HG03097 (cell line): ENCODE measurements at regions not wholly inside any gene's neighbourhood (a gene's known extent, or its start where the extent isn't known, plus 50 kb on each side); places are given as distances from the start of the nearest gene placed in this dataset.
"Not testable (repeated sequence)": the region's sequence is repeated elsewhere in the genome, so short reads cannot be mapped to it uniquely, and the experiment has no call there.

ENCODE experiments used
- ATAC-seq: cut with Tn5 transposase; IDR thresholded peaks from one replicate; pipeline ENCODE4 v1.9.1; 2021; ENCODE audit not compliant: unreplicated experiment, low FRiP score

DNA sequence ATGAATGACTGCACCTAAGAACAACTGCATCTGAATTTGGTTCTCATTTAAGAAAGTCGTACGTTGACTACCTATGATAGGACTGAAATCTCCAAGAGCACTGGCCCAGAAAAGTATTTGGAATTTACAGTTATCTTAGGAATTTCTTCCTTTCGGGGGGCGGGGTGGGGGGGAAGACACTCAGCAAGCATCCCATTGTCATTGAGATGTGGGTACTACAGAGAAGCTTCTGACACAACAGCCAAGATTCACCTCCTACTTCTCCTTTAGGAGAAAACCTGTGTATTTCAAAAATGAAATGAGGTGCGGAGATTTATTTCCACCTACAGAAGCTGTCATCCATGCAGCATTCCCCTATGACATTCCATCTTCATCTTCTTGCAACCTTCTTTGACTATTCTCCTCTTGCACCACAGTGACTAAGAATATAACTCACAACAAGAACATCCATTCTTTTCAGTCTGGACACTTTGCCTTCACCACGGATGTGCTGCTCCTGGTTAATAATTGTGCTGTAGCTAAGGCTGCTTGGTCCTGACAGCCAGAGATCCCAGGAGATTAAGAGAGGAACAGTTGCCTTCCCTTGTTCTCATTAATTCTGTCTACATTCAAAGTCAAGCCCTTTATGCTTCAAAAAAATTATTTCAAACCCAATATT lies 98.4 kb upstream of the FRMD4A start:
- no peak for ATAC-seq

DNA sequence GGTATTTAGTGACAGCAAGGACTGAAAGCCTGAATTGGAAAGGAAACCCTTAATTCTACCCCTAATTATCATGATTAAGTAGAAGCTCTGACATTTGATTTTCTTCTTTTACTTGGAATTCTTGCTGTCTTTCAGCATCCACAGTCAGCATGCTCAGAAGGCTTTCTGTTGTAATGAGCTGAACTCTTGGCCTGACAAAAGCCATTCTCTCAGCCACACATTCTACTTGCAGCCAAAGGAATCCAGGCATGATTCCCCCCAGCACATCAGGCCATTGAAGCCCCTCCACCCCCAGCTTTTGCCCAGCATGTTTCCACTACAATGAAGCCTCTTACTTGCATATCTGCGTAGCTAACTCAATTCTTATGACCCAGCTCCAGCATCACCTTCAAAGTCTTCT lies 94.3 kb upstream of the FRMD4A start:
- ATAC-seq: no peak

DNA sequence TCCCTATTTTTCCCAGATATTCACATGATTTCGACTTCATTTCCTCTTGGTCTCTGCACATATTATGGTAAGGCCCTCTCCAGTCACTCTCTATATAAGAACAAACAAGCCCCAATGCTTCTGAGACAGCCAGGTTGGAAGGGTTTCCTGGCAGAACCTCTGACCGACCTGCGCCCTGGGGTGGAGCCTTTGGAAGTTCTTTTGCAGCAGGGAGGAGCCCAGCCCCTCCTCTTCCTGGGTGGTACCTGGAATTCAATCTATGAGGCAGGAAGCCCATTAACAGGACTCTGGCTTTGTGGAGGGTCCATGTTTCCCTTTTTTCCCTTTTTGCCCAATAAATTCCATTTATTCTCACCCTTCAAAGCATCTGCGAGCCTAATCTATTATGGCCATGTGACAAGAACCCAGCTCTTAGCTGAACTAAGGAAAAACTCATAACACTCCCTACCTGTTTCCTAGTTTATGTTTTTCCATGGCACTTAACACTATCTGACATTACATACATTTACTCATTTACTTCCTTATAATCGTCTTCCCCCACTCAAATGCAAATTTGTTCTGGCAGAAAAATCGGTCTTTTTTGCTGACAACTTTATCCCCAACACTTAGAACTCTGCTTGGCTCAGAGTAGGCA lies 92.5 kb upstream of the FRMD4A start:
- no peak for ATAC-seq

DNA sequence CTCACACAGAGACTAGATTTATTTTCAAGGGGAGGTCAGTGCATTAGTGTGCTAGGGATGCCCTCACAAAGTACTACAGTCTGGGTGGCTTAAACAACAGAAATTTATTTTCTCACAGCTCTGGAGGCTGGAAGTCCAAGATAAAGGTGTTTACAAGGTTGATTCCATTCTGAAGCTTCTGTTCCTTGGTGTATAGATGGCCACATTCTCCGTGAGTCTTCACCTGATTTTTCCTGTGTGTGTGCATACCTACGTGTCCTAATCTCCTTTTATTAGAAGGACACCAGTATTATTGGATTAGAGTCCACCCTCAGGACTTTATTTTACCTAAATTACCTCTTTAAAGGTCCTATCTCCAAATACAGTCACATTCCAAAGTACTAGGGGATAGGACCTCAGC lies 91.7 kb upstream of the FRMD4A start:
- ATAC-seq: no peak

DNA sequence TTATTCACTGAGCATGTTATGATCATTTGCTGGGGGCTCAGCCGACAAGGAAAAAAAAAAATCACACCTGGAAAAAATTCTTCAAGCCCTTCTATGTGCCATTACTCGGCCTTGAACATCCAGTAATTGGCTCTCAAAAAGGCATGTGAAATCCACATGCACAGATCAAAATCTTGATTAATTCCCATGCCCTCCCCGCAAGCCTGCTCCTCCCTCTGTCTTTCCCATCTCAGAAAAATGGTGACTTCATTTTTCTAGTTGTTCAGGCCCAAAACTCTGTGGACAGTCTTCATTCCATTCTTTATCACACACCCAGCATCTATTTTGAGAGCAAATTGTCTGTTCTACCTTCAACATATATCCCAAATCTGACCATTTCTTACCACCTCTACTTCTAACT lies 91.2 kb upstream of the FRMD4A start:
- no peak for ATAC-seq

DNA sequence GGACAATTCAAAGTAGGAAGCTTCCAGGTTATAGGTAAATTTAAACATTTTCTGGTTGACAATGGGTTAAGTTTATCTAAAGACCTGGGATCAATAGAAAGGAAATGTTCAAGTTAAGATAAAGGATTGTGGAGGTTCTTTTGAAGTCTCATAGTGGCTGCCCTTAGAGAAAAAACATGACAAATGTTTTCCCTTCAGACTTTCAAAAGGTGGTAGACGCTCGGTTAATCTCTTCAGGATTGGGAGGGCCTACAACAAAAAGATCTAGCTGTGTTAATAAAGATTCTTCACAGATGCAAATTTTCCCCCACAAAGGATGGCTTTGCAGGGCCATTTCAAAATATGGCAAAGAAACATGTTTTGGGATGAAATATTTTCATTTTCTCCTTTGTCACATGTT lies 86.6 kb upstream of the FRMD4A start:
- ATAC-seq: not testable (repeated sequence)

DNA sequence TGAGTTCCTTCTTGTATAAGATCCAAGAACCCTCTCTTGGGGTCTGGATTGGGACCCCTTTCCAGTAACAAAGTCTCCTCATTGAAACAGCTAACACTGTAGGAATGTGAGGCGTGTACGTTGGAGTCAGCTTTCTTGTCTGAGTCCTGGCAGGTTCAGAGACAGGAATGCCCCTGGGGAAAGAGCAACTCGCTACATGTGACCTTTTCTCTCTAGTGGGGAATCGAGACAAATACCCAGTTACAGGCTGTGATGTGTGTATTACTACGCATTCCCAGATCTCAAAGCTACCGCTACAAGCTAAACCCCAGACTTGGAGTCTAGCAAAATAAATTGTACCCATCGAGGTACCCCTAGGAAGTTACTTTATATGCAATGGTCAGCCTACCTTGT lies 85.6 kb upstream of the FRMD4A start:
- ATAC-seq: no peak

DNA sequence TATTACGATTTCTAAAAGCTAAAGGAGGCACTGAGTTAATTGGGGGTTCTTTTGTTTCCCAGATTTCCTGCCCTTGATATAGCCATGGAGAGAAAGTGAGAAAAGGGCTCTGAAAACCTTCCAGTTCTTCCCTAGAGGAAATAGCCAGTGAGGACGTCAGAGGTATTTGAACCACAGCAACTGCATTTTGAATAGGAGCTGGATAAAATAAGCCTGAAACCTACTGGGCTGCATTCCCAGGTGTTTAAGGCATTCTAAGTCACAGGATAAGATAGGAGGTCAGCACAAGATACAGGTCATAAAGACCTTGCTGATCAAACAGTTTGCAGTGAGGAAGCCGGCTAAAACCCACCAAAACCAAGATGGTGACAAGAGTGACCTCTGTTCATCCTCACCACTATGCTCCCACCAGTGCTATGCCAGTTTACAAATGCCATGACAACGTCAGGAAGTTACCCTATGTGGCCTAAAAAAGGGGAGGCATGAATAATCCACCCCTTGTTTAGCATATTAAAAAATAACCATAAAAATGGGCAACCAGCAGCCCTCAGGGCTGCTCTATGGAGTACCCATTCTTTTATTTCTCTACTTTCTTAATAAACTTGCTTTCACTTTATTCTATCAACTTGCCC lies 85.1 kb upstream of the FRMD4A start:
- ATAC-seq: no peak

DNA sequence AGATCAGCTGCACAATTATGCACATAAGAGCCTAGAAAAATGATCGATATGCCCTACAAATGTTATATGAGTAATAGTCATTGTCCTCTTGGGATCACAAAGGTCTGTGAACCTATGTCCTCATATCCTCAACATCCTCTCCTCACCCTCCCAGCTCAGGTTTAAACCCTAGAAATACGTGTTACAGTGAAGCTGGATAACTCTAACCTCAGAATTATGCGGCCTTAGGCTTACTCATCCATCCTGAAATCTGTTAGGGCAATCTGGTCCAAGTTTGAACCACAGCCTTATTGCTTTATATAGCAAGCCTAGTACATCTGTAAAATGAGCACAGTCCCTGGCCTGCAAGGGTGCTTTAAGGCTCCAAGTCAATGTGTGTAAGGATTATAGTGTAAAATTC lies 84.2 kb upstream of the FRMD4A start:
- no peak for ATAC-seq

DNA sequence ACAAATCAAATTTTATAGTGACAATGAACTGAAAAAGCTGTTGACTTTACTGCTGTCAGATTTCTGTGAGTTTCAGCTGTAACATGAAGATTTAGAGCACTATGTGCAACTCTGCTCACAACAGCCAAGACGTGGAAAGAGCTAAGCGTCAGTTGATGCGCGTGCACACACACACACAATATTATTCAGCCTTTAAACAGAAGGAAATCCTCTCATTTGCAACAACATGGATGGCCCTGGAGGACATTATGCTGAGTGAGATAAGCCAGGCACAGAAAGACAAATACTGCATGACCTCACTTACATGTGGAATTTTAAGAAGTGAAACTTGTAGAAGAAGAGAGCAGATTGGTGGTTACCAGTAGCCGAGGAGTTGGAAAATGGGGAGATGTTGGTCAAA lies 82.8 kb upstream of the FRMD4A start:
- no peak for ATAC-seq

DNA sequence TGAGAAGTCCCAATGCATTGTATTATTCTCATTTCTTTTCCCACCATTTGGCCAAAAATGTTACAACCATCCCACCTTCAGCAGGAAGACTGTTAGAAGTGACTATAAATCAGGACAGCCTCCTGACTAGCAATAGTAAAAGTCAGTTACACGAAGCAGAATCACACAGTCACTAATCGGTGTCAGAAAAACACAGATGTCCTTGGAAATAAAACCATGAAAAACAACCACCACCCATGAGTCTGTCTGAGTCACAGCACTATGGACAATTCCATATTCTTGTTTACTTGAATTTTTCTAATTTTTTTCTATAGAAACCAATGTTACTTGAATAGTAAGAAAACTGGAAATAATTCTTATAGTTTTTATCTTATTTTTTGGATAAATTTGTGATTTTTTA lies 81.9 kb upstream of the FRMD4A start:
- no peak for ATAC-seq

DNA sequence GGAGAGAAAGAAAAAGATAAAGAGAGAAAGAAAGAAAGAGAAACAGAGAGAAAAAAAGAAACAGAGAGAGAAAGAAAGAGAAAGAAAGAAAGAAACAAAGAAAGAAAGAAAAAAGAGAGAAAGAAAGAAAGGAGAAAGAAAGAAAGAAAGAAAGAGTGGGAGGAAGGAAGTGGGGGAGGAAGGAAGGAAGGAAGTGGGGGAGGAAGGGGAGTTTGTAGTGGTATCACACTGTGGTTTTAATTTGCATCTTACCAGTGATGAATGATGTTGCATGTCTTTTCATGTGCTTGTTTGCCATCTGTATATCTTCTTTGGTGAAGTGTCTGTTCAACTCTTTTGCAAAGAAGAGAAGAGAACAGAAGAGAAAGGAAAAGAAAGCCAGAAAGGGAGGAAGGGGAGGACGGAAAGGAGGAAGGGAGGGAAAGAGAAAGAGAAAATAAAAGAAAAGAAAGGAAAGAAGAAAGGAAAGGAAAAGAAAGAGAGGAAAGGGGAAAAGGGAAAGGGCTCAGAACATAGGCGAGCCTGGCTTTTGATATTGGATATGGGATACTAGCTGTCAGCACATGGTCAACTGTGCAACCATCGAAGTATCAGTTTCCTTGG lies 79.2 kb upstream of the FRMD4A start:
- no peak for ATAC-seq

DNA sequence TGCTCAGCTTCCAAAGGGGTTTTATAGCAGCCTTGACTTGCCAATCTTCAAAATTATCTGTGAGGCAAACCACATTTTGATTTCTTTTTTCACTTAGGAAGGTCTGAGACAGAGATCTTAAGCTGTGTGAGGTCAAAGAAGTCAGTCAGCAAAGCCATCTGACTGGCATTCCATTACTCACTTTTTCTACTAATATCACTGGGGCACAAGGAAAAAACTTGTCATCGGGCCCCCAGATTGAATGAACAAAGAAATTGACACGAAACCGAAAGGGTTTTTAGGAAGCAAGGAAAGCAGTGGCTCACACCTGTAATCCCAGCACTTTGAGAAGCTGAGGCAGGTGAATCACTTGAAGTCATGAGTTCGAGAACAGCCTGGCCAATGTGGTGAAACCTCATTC lies 78.5 kb upstream of the FRMD4A start:
- no peak for ATAC-seq

DNA sequence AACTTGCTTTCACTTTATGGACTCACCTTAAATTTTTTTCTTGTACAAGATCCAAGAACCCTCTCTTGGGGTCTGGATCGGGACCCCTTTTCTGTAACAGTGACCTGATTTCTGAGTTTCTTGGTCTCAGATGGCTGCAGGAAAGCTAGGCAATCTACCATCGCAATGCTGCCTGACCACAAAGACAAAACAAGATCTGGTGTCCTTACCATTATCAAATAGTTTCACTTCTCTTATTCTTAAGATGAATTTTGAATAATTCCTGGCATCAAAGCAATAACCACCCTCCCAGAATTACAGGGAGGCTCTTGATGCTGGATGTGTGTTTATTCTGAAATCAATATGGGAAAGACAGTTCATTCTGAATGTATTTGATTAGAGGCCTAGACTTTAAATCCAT lies 77.4 kb upstream of the FRMD4A start:
- ATAC-seq: no peak

DNA sequence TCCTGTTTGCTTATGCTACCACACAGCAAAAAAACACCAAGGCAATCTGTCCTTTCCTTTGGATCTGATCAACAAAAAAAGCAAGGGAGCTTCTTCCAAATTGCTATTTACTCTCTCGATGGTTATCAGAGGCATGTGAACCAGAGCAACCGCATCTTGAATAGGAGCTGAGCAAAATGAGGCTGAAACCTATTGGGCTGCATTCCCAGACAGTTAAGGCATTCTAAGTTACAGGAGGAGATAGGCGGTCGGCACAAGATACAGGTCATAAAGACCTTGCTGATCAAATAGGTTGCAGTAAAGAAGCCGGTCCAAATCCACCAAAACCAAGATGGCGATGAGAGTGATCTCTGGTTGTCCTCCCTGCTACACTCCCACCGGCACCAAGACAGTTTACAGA lies 76.8 kb upstream of the FRMD4A start:
- no peak for ATAC-seq

DNA sequence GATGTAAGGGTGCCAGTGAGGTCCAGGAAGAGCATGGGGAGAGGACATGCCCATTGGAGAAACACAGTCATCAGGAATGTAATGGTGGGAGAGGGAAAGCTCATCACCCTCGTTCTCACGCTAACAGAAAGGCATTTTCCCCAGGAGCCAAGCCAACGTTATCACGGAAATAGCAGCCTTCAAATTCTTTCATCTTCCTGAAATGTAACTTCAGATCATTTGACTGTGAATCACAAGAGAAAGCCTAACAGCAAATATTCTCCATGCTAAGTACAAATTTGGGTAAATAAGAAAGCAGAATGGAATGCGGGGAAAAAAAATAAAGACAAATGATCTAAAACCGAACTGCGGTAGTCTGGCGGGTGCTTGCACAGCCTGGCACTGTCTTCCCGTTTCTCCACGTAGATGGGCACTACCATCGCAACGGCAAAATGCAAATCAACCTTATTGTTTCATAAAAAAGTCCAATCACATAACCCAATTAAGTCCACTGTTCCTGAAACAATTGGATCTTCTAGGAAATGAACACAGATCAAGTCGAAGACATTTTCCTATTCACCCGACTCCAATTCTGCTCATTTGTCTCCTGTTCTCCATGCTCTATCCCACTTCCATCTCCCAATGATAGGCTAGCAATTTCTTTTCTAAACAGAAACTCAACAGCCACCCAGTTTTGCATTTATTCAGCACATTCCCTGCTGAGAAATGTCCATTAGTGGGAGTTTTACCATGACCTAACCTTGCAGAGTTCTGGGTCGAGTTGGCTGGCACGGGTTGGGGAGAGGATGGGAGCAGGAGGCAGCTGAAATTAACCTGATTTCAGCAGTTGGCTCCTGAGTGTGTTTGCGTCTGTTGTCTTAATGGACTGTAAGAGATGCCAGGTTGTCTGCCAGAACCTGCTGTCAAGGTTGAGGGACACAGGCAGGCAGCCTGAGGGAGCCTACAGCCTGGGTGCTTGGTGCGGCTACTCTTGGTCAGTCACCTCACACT lies 74.6 kb upstream of the FRMD4A start:
- no peak for ATAC-seq

DNA sequence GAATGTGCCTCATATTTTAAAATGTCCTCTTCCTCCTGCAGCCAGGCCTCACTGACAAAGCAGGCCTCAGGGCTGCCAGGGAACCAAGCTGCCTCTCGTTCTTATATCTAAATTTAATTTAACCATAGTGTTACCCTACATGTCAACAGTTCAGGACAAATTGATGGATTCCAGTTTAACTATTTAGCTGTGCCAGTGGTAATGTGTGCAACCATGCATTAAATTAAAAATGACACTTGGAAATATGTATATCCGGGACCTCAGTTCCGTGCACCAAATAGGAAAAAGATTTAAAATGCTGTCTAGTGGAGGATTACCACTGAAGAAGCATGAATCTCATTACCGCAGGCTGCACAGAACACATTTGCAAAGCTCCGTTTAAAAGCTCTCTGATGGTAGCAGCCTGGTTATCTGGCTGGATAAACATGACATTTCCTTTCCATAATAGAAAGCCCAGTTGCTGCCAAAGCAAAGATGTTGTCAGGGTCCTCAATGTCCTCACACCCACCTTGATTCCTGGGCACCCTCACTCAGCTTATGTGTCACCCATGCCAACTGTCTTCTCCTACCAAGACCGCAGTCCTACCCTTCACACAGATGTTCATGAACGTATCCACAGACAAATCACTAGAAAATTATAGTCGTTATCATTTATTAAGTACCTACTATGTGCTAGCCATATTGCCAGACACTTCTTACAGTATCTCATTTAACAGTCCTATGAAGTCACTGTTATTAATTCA lies 73.3 kb upstream of the FRMD4A start:
- no peak for ATAC-seq

DNA sequence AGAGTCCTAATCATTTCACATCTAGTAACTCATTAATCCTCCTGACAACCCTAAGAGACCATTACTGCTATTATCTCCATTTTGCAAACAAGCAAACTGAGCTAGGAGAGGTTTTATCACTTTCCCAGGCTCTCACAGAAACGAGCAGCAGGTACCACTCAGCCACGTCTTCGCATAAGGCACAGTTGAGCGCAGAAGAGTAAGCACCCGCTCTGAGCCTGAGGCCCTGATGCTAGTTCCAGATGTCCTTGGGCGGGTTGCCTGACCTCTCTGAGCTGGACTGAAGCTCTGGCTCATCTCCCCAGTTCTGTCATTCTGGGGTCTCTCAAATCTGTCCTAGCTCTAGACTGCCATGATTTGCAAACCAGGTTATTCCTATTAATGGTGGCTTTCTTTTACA lies 72.6 kb upstream of the FRMD4A start:
- no peak for ATAC-seq

DNA sequence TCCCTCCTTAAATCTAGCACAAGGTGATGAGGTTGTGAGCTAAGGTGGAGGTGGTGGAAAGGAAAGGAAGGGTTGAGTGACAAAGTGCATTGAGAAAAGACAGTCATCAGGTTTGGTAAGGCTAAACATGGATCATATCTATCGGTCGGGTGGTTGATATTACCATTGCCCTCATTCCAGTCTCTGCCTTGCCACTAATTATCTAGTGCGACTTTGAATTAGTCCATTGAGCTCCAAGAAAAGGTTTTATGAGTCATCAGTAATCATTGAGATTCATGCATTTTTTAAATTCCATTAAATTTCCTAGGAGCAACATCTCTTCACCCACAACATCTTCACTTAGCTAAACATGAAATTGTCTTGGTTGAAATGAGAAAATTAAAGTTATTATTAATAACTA lies 68.9 kb upstream of the FRMD4A start:
- ATAC-seq: no peak

DNA sequence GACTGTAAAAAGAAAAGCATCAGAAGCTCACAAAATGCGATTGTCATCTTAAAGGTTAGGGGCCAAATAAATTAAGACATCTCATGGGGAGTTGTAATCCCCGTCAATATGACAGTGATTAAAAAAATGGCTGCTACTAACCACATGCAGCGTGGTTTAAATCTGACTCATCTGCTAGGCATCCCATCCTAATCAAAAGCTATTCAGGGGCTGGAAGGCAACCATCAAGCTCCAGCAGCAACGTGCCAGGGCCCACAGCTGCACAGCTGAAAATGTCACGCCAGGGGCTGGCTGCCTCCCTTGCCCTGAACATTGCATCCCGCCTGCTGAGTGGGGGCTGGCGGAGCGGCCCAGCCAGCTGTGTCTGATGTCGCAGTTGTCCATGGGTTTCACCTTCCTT lies 66.3 kb upstream of the FRMD4A start:
- ATAC-seq: no peak
